ENCODE measurements at regions not wholly inside any gene's neighbourhood (a gene's known extent, or its start where the extent isn't known, plus 50 kb on each side); places are given as distances from the start of the nearest gene placed in this dataset.

DNA sequence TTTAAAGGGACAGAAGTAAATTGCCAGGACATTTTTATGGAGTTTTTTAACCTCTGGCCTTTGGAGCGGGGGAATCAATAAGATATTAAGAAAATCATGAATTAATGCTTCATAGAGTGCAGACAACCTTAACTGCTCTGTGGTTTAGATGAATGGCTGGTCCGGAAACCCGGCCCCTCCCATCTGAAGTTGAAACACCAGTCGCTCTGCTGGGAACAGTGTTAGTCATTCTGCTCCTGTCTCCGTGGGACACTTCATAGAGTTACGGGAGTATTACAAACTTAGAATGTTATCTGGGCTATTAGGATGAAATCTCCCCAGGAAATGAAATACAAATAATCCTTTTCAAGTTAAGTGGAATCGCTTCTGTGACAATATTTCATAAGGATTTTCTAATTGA, 110.1 kb upstream of the IRX2 start:
- H3K4me3 ChIP-seq (replicated peaks in 1 of 2; ENCODE audit: low read depth in 2 of 2, low read length in 2 of 2): no peak overlapping the region
- DNase-seq (ENCODE audit: low read depth in 2 of 2): no peak
- TF ChIP-seq, protein P1, sequence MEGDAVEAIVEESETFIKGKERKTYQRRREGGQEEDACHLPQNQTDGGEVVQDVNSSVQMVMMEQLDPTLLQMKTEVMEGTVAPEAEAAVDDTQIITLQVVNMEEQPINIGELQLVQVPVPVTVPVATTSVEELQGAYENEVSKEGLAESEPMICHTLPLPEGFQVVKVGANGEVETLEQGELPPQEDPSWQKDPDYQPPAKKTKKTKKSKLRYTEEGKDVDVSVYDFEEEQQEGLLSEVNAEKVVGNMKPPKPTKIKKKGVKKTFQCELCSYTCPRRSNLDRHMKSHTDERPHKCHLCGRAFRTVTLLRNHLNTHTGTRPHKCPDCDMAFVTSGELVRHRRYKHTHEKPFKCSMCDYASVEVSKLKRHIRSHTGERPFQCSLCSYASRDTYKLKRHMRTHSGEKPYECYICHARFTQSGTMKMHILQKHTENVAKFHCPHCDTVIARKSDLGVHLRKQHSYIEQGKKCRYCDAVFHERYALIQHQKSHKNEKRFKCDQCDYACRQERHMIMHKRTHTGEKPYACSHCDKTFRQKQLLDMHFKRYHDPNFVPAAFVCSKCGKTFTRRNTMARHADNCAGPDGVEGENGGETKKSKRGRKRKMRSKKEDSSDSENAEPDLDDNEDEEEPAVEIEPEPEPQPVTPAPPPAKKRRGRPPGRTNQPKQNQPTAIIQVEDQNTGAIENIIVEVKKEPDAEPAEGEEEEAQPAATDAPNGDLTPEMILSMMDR (IDR thresholded peaks at IDR 0.05; ENCODE audit: low read depth, low read length): no peak

DNA sequence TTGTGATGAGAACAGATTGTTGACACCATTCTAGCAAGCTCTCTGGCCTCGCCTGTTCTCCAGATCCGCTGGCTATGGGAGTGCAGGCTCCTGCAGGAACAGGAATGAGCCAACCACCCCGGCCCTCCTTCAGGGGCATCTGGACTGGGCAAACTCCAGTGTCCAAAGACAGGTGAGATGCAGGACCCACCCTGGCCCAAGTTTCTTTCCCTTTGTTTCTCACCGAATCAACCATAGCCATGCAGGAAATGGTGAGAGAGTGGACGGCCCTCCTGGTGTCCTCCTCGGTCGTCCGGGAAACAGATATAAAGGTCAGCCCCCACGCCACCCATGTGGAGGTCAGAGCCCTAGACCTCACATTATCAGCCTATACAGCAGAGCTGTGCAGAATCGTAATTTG, 108.6 kb upstream of the IRX2 start:
- H3K4me3 ChIP-seq (replicated peaks in 1 of 2; ENCODE audit: low read depth in 2 of 2, low read length in 2 of 2): no peak overlapping the region
- TF ChIP-seq, protein P1 (IDR thresholded peaks at IDR 0.05; ENCODE audit: low read depth, low read length): no peak
- DNase-seq (ENCODE audit: low read depth in 2 of 2): no peak

DNA sequence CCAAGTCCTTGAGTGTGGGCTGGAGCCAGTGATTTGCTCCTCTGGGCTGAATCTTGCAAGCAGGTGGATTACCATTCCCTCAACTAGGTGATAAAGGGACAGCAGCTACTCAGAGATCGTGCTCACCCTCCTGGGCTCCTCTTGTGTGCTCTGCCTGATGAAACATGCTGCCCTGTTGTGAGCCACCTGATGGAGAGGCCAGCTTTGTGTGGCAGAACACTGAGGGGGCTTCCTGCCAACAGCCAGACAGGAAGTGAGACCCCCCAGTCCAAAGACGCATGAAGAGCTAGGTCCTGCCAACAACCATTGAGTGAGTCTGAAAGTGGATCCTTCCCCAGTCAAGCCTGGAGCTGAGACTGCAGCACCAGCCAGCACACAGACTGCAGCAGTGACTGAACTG, 106.4 kb upstream of the IRX2 start:
- no peak overlapping the region for H3K4me3 ChIP-seq (replicated peaks in 1 of 2; ENCODE audit: low read depth in 2 of 2, low read length in 2 of 2)
- TF ChIP-seq, protein P1 (IDR thresholded peaks at IDR 0.05; ENCODE audit: low read depth, low read length): no peak
- DNase-seq (ENCODE audit: low read depth in 2 of 2): no peak

DNA sequence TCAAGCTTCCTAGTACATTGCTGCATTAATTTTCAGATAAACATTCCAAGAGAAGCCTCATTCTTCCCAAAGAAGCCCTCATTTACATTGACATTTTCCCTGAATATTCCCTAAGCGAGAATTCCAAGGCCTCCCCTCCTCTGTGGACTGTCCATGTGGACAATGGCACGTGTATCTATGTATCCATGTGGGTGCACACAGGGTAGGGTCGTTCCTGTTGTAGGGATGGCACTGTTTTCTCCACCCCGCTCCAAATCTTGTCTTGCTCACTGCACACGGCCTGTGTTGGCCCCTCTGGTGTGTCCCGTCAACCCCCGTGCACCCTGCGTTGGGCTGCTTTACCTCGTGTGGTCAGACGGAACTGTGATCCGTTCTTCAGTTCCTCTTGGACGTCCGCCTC, 104.7 kb upstream of the IRX2 start:
- H3K4me3 ChIP-seq (replicated peaks in 1 of 2; ENCODE audit: low read depth in 2 of 2, low read length in 2 of 2): no peak overlapping the region
- TF ChIP-seq, protein P1 (IDR thresholded peaks at IDR 0.05; ENCODE audit: low read depth, low read length): no peak
- no peak for DNase-seq (ENCODE audit: low read depth in 2 of 2)

DNA sequence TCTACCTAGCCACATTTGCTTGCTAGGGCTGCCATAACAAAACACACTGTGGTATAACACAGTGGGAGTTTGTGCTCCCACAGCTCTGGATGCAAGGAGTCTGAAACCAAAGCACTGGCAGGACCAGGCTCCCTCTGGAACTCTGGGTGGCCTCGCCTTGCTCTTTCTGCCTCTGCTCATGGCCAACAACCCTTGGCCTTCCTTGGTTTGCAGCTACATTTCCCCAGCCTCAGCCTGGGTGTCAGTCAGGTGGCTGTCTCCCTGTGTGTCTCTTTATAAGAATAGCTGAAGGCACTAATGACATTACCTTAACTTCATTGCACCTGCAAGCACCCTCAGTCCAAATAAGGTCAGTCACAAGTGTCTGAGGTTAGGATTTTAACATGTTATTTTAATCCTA, 101.0 kb upstream of the IRX2 start:
- no peak for DNase-seq (ENCODE audit: low read depth in 2 of 2)
- TF ChIP-seq, protein P1 (IDR thresholded peaks at IDR 0.05; ENCODE audit: low read depth, low read length): no peak
- H3K4me3 ChIP-seq (replicated peaks in 1 of 2; ENCODE audit: low read depth in 2 of 2, low read length in 2 of 2): no peak overlapping the region

DNA sequence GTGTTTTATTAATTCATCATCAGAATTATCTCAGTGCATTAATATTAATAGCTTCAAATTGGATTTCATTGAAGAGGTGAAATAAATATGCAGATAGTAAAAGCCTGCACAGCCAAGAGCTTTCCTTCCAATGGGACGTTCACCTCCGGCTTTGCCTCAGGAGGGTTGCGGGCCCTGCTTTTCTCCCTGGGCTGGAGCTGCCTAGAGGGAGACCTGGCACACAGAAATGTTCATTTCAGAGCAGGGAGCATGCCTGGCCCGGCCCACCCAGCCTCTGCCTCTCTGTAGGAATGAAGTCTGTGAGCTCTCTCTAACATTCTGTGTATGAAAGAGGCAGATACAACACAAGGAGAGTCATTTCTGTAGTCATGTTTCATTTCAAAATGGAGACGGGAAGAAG, 100.4 kb upstream of the IRX2 start:
- DNase-seq (ENCODE audit: low read depth in 2 of 2): no peak
- TF ChIP-seq, protein P1 (IDR thresholded peaks at IDR 0.05; ENCODE audit: low read depth, low read length): no peak
- no peak overlapping the region for H3K4me3 ChIP-seq (replicated peaks in 1 of 2; ENCODE audit: low read depth in 2 of 2, low read length in 2 of 2)

DNA sequence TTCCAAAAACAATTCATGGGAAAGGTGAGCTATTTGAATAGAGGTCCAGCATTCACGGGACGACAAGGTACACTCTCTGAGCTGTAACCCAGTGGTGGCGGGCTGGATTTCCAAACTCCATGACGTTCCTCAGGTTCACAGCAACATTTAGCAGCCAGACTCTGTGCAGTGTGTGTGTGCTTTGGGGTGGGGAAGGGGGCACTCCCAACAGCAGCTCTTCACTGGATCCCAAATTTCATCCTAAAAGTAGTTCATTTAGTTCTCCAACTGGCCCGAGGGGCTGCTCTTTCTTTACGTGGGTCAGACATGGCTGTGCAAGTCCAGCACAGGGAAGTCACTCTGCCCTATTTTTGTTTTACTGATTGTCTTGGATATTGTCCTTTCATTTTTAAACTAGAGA, 98.0 kb upstream of the IRX2 start:
- DNase-seq (ENCODE audit: low read depth in 2 of 2): no peak
- no peak overlapping the region for H3K4me3 ChIP-seq (replicated peaks in 1 of 2; ENCODE audit: low read depth in 2 of 2, low read length in 2 of 2)
- TF ChIP-seq, protein P1 (IDR thresholded peaks at IDR 0.05; ENCODE audit: low read depth, low read length): no peak

Measured in cardiac fibroblast (primary cell).